GM12878 (cell line): ENCODE measurements at regions not wholly inside any gene's neighbourhood (a gene's known extent, or its start where the extent isn't known, plus 50 kb on each side); places are given as distances from the start of the nearest gene placed in this dataset.

Source experiments
- ATAC-seq: fragments of 200-7000 bp; cut with Tn5 transposase; 3 replicates; pipeline ENCODE4 v1.9.1; 2020; ENCODE audit warnings: mild to moderate bottlenecking, moderate library complexity
- BruUV-seq: library from RNA; stranded (reverse); fragments of 400-500 nt; replicated peaks from 2 replicates; lab custom pipeline; 2021; lab: Mats Ljungman, UMichigan
- CTCF ChIA-PET: fragments of 300-600 bp; sonication (Branson Sonifier 250); formaldehyde crosslinking; extraction: SDS; loops from one replicate; lab custom pipeline; 2021; ENCODE audit warnings: inconsistent platforms; lab: Yijun Ruan, JAX
- POLR2A ChIA-PET: fragments of 350-600 bp; formaldehyde crosslinking; extraction: SDS; loops from one replicate; lab custom pipeline; 2021; ENCODE audit warnings: inconsistent platforms; lab: Charles Lee
- RAD21 ChIA-PET: fragments of 300-600 bp; sonication (Branson Sonifier 250); formaldehyde crosslinking; loops from one replicate; lab custom pipeline; 2023; ENCODE audit warnings: antibody characterized with exemption; ENCODE audit not compliant: unreplicated experiment; lab: Charles Lee
- SMC1A ChIA-PET: fragments of 300-600 bp; sonication (Branson Sonifier 250); formaldehyde crosslinking; loops from one replicate; lab custom pipeline; 2023; ENCODE audit not compliant: unreplicated experiment, uncharacterized antibody; lab: Charles Lee
- DNase-seq: peaks from one replicate; pipeline ENCODE4 v3.0.0-alpha.2; 2011; ENCODE audit warnings: low read depth, low spot score
- FAIRE-seq: peaks from 3 replicates; lab custom pipeline; 2011; peaks lifted over from hg19 to GRCh38; lab: Jason Lieb, UNC
- H2AFZ ChIP-seq: 2 replicates; pipeline ENCODE4 v1.6.0; 2011; ENCODE audit warnings: low read depth, low read length, control low read depth; ENCODE audit not compliant: control insufficient read depth
- H3K27ac ChIP-seq: 2 replicates; pipeline ENCODE4 v1.5.1; 2011; ENCODE audit warnings: control low read depth; ENCODE audit not compliant: control insufficient read depth, insufficient read depth
- H3K27me3 ChIP-seq, 2 experiments: replicated peaks in 1 of 2; 2 replicates each; pipeline versions ENCODE4 v1.6.0 to v1.6.1; 2011; ENCODE audit warnings: low read length in 1 of 2; ENCODE audit not compliant: control insufficient read depth in 2 of 2, insufficient read depth in 2 of 2
- H3K36me3 ChIP-seq, 2 experiments: 2 replicates each; pipeline ENCODE4 v1.5.1; 2011; ENCODE audit warnings: low read length in 1 of 2; ENCODE audit not compliant: control insufficient read depth in 2 of 2, insufficient read depth in 2 of 2
- H3K4me1 ChIP-seq: 2 replicates; pipeline ENCODE4 v1.6.1; 2011; ENCODE audit warnings: mild to moderate bottlenecking, low read length, moderate library complexity, mixed read lengths; ENCODE audit not compliant: control insufficient read depth, insufficient read depth
- H3K4me2 ChIP-seq: 2 replicates; pipeline ENCODE4 v1.6.0; 2011; ENCODE audit warnings: control low read depth; ENCODE audit not compliant: control insufficient read depth, insufficient read depth
- H3K4me3 ChIP-seq: fragments of 200-600 bp; sonication (generic); 2 replicates; pipeline ENCODE4 v1.5.1; 2016
- H3K79me2 ChIP-seq: 2 replicates; pipeline ENCODE4 v1.6.0; 2011; ENCODE audit warnings: low read length; ENCODE audit not compliant: control insufficient read depth, insufficient read depth
- H3K9ac ChIP-seq: 2 replicates; pipeline ENCODE4 v1.8.0; 2011; ENCODE audit warnings: low read length, control low read depth, mixed read lengths; ENCODE audit not compliant: control insufficient read depth, insufficient read depth
- H3K9me3 ChIP-seq: replicated peaks from 3 replicates; pipeline ENCODE4 v1.5.1; 2011; ENCODE audit warnings: mild to moderate bottlenecking, low read length; ENCODE audit not compliant: control insufficient read depth, insufficient read depth
- H4K20me1 ChIP-seq: 2 replicates; pipeline ENCODE4 v1.6.0; 2011; ENCODE audit not compliant: control insufficient read depth, insufficient read depth
- BCL11A ChIP-seq: IDR thresholded peaks from 2 replicates; pipeline ENCODE4 v1.6.1; 2011; ENCODE audit warnings: low read depth, low read length
- BCL3 ChIP-seq: IDR thresholded peaks from 2 replicates; pipeline ENCODE4 v1.6.1; 2011; ENCODE audit warnings: borderline replicate concordance, low read depth, mild to moderate bottlenecking, moderate library complexity, low read length; ENCODE audit not compliant: insufficient read depth, poor library complexity, severe bottlenecking
- BMI1 ChIP-seq: fragments of 450-650 bp; IDR thresholded peaks from 2 replicates; pipeline ENCODE4 v1.6.1; 2016; ENCODE audit warnings: mild to moderate bottlenecking, moderate library complexity, borderline replicate concordance
- EP300 ChIP-seq, 2 experiments: fragments of 150-350 bp in 1 of 2; IDR thresholded peaks; 2 replicates each; pipeline ENCODE4 v1.6.1; 2011 to 2012; ENCODE audit warnings: low read depth in 2 of 2, low read length in 2 of 2, borderline replicate concordance in 1 of 2, improper control_type of control experiment in 1 of 2, inconsistent platforms in 1 of 2; ENCODE audit not compliant: control insufficient read depth in 1 of 2
- HSF1 ChIP-seq: fragments of 150-350 bp; IDR thresholded peaks from 2 replicates; pipeline ENCODE4 v1.6.1; 2014; ENCODE audit warnings: mild to moderate bottlenecking, low read depth, low read length
- KDM1A ChIP-seq: fragments of 200-600 bp; sonication (generic); IDR thresholded peaks from 2 replicates; pipeline ENCODE4 v1.6.1; 2016; ENCODE audit warnings: borderline replicate concordance
- NKRF ChIP-seq: fragments of 450-650 bp; conservative IDR thresholded peaks from 2 replicates; pipeline ENCODE4 v1.6.1; 2017; ENCODE audit warnings: mild to moderate bottlenecking, moderate library complexity
- NR2F1 ChIP-seq: fragments of 450-650 bp; conservative IDR thresholded peaks from 2 replicates; pipeline ENCODE4 v1.6.1; 2017; ENCODE audit warnings: mild to moderate bottlenecking
- PAX8 ChIP-seq: fragments of 450-650 bp; IDR thresholded peaks from 2 replicates; pipeline ENCODE4 v1.6.1; 2017; ENCODE audit warnings: mild to moderate bottlenecking, moderate library complexity
- RAD51 ChIP-seq: fragments of 450-650 bp; IDR thresholded peaks from 2 replicates; pipeline ENCODE4 v1.6.1; 2016; ENCODE audit warnings: moderate library complexity, mild to moderate bottlenecking, inconsistent platforms
- TARDBP ChIP-seq: IDR thresholded peaks from 2 replicates; pipeline ENCODE4 v1.6.1; 2016; ENCODE audit warnings: borderline replicate concordance
- TCF7 ChIP-seq: IDR thresholded peaks from 2 replicates; pipeline ENCODE4 v1.6.1; 2014; ENCODE audit warnings: antibody characterized with exemption, borderline replicate concordance
- ZNF592 ChIP-seq: fragments of 450-650 bp; IDR thresholded peaks from 2 replicates; pipeline ENCODE4 v1.6.1; 2017; ENCODE audit warnings: mild to moderate bottlenecking, moderate library complexity
- WGBS: methylation state at CpG from one replicate; pipeline ENCODE4 v1.1.6; 2016; ENCODE audit warnings: low lambda C conversion rate; ENCODE audit not compliant: insufficient replicate concordance, insufficient coverage; ENCODE audit errors: missing lambda C conversion rate; 5-methylcytosine and 5-hydroxymethylcytosine counted together
- in situ Hi-C: fragments of 300-500 bp; cut with MboI; formaldehyde crosslinking; loops from 9 replicates; pipeline ENCODE4 v1.14.3; 2018; ENCODE audit warnings: mixed read lengths
- intact Hi-C: fragments of 100-400 bp; cut with micrococcal nuclease; formaldehyde crosslinking; loops from one replicate; pipeline ENCODE4 v1.14.2; 2022; ENCODE audit not compliant: unreplicated experiment

- H3K79me2 ChIP-seq: no peaks in the 10 kb centered on the region
- SMC1A ChIA-PET: no interaction called here
- no TSS peak for BruUV-seq
- DNase-seq: no peak
- intact Hi-C loops (no loop called here), in situ Hi-C loops (no loop called here)
- CTCF ChIA-PET: no interaction called here
- no peak overlapping the region for H3K4me3 ChIP-seq
- H3K27me3 ChIP-seq: no peaks in the 10 kb centered on the region
- H3K9me3 ChIP-seq: peaks cover 8% of the 10 kb centered on the region; the same call in 2 of the 3 replicates
- no peak overlapping the region for H3K27ac ChIP-seq
- no peaks in the 10 kb centered on the region for H3K36me3 ChIP-seq
- WGBS: 0% methylated on average over 1 of the region's 1 CpG
- H4K20me1 ChIP-seq: no peaks in the 10 kb centered on the region
- no peak overlapping the region for H2AFZ ChIP-seq
- H3K9ac ChIP-seq: no peak overlapping the region
- POLR2A ChIA-PET: no interaction called here
- H3K4me1 ChIP-seq: no peaks in the 10 kb centered on the region
- FAIRE-seq: no peak
- RAD21 ChIA-PET: no interaction called here
- no peak for ATAC-seq
- no peak overlapping the region for H3K4me2 ChIP-seq
- no peak for TF ChIP-seq KDM1A
- no peak for TF ChIP-seq BMI1
- no peak for TF ChIP-seq TARDBP
- no peak for TF ChIP-seq ZNF592
- TF ChIP-seq EP300 (IDR thresholded peaks at IDR 0.05; ENCODE audit: borderline replicate concordance in 1 of 2, control insufficient read depth in 1 of 2, low read depth in 2 of 2, low read length in 2 of 2): no peak
- no peak for TF ChIP-seq NR2F1
- TF ChIP-seq TCF7: no peak
- no peak for TF ChIP-seq HSF1
- TF ChIP-seq RAD51: no peak
- no peak for TF ChIP-seq PAX8
- TF ChIP-seq BCL11A: no peak
- TF ChIP-seq NKRF: no peak
- no peak for TF ChIP-seq BCL3
Observed at GRCh38 chr10:83553366-83553765, 585.9 kb upstream of the GHITM start.
